Activated CD4-positive, alpha-beta T cell treated with anti-CD3 and anti-CD28 coated beads, Interleukin-2, amount 50 U/mL, for 24 hours (primary cell): ENCODE measurements at regions not wholly inside any gene's neighbourhood (a gene's known extent, or its start where the extent isn't known, plus 50 kb on each side); places are given as distances from the start of the nearest gene placed in this dataset.
"Not testable (repeated sequence)": the region's sequence is repeated elsewhere in the genome, so short reads cannot be mapped to it uniquely, and the experiment has no call there.

Source experiments
- DNase-seq, 2 donors: peaks; one replicate each; pipeline ENCODE4 v3.0.0-alpha.2; 2020; ENCODE audit warnings: low read depth in 1 of 2, low spot score in 1 of 2

DNA sequence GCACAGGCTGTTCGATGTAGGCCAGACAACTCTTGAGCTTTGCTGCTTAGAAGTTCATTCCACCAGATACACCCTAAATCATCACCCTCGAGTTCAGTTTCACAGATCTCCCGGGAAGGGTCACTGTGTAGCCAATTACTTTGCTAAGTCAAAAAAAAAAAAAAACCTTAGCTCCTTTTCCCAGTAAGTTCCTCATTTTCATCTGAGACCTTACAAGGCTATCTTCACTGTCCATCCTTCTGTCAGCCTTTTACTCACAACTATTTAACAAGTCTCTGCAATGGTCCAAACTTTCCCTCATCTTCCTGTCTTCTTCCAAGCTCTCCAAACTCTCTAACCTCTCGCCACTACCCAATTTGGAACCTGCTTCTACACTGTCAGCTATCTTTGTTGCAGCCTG lies 615.9 kb upstream of the DEFB115 start:
- DNase-seq, result not testable (repeated sequence)

DNA sequence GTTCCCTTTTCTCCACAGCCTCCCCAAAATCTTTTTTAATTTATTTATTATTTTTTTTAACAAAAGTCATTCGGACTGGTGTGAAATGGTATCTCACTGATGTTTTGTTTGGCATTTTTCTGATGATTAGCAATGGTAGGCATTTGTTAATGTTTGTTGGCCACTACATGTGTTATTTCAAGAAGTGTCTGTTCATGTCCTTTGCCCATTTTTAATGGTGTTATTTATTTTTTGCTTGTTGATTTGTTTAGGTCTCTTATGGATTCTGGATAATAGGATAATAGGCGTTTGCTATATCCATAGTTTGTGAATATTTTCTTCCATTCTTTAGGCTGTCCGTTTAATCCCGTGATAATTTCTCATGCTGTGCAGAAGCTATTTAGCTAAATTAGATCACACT lies 596.5 kb upstream of the DEFB115 start:
- not testable (repeated sequence) for DNase-seq

DNA sequence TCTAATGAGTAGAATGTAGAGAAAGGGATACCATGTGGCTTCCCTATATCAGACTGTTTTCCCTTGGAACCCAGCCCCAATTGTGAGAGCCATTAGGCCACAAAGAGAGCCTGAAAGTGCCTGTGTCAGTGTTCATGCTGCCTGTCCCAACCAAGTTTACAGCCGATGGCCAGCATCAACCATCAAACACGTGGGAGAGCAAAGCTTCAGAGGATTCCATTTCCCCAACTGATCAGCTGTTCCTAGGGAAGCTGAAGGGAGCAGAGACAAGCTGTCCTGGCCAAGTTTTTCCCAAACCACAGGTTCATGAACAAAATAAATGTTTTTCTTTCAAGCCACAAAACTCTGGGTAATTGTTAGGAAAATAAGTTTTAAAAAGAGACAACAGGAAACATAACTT lies 589.0 kb upstream of the DEFB115 start:
- DNase-seq, result not testable (repeated sequence)

DNA sequence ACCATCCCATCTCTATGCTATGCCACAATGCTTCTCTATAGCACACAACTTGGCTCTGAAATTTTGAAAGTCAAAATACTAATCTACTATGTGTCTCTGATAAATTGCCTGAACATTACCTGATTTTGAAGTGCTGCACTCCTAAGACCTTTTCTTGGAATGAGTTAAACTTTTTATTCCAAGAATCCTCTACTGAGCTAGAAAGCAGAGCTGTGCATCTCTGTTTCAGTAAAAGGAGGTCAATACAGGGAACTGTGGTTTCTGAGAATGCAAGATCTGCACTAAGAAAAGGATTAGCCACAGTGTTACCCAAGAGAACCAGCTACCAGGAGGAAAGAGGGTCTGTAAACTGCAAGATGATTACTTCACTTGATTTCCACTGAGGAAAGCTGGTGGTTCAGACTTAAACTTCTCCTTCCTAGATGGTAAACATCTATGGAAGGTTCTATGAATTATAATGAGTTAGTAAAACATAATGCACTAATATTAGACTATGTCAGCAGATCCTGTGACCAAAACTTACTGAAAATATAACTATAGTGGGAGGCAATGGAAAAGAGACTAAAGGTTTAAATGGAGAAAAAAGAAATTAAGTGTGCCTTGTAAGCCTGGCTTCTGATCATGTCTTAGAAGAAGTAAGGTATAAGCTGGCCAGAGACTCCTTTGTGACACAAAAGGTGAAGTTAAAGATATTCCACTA lies 588.0 kb upstream of the DEFB115 start:
- DNase-seq, result not testable (repeated sequence)

DNA sequence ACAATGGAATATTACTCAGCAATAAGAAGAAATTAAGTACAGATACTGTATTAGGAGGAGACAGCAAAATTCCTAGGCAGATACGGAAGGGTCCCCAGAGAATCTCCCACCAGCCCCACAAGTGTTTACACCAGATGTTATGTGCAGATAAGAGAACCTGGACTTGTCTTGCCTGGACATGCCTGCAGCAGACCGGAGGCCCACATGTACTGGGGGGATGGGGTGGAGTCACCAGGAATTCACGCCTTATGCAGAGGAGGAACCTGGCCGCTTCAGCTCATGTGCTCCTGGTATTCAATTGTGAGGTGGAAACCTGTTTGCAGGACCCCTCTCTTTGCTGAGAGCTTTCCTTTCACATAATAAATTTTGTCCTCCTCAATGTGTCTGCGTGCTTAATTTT lies 586.3 kb upstream of the DEFB115 start:
- not testable (repeated sequence) for DNase-seq

DNA sequence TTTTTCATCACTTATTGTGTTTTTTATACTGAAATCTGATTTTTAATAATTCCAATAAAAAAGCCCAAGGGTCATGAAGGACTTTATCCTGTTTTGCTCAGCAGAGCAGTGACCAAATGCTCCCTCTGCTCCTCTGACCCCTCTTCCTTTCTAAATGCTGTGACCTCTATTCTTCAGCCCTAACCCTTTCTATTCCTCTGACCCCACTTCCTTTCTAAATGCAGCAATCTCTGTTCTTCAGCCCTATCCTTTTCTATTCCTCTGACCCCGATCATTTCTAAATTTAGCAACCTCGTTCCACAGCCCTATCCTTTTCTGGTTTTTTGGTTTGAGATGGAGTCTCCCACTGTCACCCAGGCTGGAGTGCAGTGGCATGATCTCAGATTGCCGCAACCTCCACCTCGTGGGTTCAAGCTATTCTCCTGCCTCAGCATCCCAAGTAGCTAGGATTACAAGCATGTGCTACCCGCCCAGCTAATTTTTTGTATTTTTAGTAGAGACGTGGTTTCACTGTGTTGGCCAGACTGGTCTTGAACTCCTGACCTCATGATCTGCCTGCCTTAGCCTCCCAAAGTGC lies 581.4 kb upstream of the DEFB115 start:
- not testable (repeated sequence) for DNase-seq

DNA sequence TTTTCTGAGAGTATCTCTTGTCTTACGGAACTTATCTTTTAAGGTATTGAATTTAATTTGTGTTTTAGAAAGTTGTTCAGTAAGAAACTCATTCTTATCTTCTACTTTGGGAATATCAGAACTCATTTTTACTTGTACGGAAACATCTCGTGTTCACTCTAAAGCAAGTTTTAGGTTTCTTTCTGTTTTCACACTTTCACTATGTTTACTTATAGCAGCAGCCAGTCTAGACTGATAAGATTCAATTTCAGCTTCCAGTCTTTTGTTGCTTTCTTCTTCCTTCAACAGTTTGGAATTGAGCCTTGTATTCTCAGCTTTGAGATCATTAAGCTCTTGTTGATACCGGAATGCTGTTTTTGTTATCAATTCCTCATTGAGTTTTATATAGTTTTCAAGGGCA lies 575.2 kb upstream of the DEFB115 start:
- DNase-seq, result not testable (repeated sequence)

DNA sequence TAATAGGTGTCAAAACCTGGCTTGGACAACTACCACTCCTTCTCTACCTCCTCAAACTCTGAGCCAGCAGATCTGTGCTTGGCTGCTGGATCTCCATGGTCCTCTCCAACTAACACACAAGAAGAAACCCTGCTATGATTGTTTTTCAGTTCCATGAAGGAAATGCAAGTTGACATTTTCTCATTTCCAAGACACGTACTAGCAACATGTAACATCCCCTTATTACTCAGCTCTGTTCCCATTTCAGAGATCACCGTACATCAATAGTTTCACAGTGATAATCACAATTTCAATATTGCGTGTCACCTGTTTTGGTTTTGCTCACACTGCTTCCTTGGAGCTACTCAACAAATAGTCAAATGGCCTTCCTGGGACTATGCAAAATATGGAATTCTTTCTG lies 544.6 kb upstream of the DEFB115 start:
- DNase-seq, result not testable (repeated sequence)

DNA sequence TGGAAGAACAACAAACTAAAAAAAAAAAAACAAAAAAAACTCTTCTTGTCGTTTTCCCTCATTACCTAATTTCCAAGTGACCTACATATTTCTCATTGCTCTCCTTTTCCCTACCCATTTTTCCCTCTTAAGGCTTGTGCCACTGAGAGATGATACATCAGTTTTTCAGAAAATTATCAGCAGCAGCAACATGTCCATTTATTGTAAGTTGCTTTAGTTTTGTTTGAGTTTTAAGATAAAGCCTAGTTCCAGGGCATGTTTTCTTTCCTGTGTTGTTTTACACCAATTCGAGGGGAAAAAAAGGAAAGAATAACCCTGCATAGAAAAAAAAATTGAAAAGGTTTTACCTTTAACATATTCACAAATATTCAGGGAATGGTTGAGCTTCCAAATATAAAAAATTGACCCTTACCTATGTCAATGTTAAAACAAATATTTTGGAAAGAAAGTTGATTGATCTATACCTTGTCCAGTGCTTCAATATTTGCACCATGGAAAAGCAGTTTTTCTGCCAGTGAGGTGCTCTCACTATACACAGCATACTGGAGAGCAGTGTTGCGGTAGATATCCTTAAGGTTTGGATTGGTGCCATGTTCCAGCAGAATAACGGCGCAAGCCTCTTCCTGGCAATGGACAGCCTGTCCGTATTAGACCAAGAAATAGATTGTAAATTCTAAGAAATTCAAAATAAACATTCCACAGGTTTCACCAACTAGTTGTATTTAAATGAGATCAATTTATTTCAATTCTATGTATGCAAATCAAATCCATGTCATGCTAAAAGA lies 537.9 kb upstream of the DEFB115 start:
- DNase-seq, result not testable (repeated sequence)

DNA sequence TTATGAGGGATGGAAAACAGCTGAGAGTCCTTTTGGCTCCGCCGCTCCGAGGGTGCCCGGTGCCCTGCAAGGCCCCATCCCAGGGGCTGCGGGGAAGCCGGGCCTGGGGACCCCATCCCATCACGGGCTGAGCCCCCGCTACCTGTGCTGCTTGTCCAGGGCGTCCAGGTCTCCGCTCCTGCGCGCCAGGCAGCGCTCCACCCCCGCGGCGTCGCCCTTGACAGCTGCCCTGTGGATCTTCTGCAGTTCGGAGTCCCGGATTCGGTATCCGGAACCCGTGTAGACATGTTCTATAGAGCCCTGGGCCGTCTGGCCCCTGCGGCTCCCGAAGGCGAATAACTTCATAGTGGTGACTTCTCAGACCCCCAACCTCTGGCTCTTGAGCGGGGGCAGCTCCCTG lies 534.0 kb upstream of the DEFB115 start:
- not testable (repeated sequence) for DNase-seq

DNA sequence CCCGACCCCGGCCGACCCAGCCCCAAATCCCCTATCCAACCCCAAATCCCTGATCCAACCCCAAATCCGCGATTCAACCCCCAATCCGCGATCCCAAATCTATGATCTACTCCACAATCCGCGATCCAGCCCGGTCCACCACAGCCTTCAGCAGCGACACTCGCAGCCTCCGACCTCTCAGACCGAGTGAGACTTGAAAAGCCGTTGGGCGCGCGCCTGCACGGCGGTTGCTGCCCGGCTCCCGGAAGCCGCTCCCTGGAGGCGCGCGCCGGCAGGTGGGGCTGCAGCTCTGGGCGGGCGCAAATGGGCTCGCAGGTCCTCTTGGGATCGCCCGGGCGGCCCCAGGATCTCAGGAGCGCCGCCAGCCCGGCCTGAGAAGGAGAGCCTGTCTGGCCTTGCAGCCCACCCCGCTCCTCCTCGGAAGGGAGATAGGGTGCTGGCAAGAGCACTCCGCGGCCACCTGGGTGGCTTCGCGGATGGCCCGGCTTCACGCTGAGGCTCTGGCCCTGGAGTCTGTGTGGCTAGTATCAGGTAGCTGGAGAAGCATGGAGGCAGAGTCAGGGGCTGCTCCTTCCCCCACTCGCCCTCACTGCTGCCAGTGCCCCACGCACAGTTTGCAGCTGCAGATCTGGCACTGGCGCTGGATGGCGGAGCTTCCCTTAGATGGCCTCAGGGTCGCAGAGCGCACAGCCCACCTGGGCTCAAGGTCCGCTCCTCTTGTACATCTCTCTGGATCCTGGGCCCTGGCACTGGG lies 533.4 kb upstream of the DEFB115 start:
- not testable (repeated sequence) for DNase-seq

DNA sequence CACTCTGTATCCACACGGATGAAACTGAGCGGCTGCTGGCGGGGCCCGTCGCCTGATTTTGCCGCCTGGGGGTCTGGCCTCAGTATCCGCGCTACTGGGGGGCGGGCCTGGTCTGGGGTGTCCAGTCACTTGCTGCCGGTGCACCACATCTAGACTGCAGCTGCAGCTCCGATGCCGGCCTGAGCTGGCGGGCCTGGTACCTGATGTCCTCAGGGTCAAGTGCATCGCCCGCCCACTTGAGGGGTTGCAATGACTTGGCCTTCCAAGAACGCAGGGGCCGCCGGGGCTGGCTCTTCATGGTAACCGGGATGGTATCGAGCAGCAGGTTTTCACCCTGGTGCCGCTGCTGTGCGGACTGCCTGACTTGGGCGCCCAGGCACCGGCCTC lies 532.8 kb upstream of the DEFB115 start:
- not testable (repeated sequence) for DNase-seq

DNA sequence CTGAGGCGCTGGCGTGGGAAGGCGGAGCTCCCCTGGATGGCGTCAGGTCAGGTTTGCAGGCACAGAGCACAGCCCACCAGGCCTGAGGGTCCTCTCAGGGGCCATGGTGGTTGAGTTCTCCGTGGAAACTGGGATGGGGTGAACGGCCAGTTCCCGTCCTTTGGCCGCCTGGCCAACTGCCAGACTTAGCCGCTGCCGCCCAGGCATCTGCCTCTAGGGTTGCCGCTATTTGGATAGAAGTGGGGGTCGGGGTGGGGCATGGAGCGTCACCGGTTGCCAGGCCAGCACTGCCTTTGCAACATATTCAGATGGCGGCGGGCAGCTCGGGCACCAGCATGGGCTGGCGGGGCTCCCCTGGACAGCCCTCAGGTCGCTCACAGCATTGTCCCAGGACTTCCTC lies 532.3 kb upstream of the DEFB115 start:
- not testable (repeated sequence) for DNase-seq

DNA sequence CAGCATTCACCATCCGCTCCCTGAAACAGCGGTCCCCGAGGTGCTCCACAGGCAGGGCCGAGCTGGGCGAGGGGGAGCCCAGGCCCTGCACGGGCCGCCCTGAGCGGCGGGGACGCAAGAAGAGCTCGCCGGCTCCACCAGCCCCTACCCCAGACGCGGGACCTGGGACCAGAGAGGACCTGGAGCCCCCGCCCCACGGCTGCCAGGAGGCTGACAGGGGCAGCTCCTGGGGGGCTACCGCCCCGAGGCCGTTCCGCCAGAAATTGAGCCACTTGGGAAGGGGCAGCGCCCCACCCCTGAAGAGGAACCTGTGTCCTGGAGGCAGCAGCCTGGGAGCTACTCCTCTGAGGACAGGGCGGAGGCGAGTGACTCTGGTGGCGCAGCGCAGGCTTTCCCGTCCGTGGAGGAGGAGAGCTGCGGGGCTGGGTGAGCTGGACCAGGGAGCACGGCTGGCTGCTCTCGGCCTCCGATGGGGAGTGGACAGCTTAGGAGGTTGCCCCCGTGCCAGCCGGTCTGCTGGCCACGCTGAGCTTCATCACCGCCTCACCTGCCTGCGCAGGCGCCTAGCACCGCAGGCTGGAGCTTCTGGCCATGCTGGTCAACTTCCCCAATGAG lies 529.1 kb upstream of the DEFB115 start:
- not testable (repeated sequence) for DNase-seq
